ENCODE measurements at regions not wholly inside any gene's neighbourhood (a gene's known extent, or its start where the extent isn't known, plus 50 kb on each side); places are given as distances from the start of the nearest gene placed in this dataset.

DNA sequence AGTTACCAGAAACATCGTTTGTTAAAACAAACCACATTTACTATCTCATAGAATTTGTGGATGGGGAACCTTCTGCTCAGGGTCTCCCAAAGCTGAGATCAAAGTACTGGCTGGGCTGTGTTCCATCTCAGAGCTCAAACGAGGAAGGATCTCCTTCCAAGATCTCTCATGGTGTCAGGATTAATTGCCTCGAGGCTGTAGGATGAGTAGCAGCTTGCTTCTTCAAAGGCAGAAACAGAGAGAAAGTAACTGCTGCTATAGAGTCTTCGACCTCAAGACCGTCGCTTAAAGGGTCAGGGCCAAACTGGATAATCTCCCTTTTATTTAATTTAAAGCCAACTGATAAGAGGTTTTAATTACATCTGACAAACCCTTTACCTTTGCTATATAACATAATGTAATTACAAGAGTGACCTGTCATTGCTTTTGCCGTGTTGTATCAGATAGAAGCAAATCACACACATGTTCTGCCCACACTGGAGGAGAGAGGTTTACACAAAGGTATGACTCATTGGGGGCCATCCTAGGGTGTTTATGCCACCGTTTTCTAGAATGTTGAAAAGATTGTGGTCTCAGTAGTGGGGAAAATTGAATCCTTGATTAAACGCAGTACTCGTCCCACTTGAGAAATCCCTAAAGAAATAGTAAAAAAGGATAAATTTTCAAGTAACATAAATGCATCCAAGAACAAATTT lies 868.8 kb upstream of the TMEM132C start:
- Histone ChIP-seq H3K4me3 (ENCODE audit: low read length) (no peak overlapping the region), H3K9me3 (ENCODE audit: low read length) (no peaks in the 10 kb centered on the region), H3K79me2 (replicated peaks; ENCODE audit: insufficient read depth, low read length) (no peaks in the 10 kb centered on the region), H3F3A (ENCODE audit: insufficient read depth, low read length, poor library complexity, severe bottlenecking) (no peaks in the 10 kb centered on the region), H2AFZ (ENCODE audit: low read depth, low read length) (no peak overlapping the region), H3K4me2 (ENCODE audit: low read length) (no peak overlapping the region), H3K27ac (ENCODE audit: low read length) (no peak overlapping the region), H4K20me1 (ENCODE audit: insufficient read depth) (no peaks in the 10 kb centered on the region), H3K9ac (ENCODE audit: low read length) (no peak overlapping the region), H3K36me3 (ENCODE audit: insufficient read depth, low read length) (no peaks in the 10 kb centered on the region), H3K9me2 (ENCODE audit: insufficient read depth, low read length) (no peaks in the 10 kb centered on the region), H3K27me3 (ENCODE audit: insufficient read depth, low read depth, low read length) (no peaks in the 10 kb centered on the region)
- TF ChIP-seq, protein P1, sequence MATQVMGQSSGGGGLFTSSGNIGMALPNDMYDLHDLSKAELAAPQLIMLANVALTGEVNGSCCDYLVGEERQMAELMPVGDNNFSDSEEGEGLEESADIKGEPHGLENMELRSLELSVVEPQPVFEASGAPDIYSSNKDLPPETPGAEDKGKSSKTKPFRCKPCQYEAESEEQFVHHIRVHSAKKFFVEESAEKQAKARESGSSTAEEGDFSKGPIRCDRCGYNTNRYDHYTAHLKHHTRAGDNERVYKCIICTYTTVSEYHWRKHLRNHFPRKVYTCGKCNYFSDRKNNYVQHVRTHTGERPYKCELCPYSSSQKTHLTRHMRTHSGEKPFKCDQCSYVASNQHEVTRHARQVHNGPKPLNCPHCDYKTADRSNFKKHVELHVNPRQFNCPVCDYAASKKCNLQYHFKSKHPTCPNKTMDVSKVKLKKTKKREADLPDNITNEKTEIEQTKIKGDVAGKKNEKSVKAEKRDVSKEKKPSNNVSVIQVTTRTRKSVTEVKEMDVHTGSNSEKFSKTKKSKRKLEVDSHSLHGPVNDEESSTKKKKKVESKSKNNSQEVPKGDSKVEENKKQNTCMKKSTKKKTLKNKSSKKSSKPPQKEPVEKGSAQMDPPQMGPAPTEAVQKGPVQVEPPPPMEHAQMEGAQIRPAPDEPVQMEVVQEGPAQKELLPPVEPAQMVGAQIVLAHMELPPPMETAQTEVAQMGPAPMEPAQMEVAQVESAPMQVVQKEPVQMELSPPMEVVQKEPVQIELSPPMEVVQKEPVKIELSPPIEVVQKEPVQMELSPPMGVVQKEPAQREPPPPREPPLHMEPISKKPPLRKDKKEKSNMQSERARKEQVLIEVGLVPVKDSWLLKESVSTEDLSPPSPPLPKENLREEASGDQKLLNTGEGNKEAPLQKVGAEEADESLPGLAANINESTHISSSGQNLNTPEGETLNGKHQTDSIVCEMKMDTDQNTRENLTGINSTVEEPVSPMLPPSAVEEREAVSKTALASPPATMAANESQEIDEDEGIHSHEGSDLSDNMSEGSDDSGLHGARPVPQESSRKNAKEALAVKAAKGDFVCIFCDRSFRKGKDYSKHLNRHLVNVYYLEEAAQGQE (IDR thresholded peaks at IDR 0.05; ENCODE audit: borderline replicate concordance): no peak
- TF ChIP-seq POLR2AphosphoS5 (IDR thresholded peaks at IDR 0.05) (no peak), TAF1 (IDR thresholded peaks at IDR 0.05; ENCODE audit: low read depth) (no peak), EZH2 (IDR thresholded peaks at IDR 0.05; ENCODE audit: borderline replicate concordance, insufficient read depth, low read length, poor library complexity, severe bottlenecking) (no peak), EP300 (conservative IDR thresholded peaks at IDR 0.05; ENCODE audit: poor library complexity, severe bottlenecking) (no peak), MXI1 (conservative IDR thresholded peaks at IDR 0.05; ENCODE audit: poor library complexity, severe bottlenecking) (no peak), RAD21 (conservative IDR thresholded peaks at IDR 0.05) (no peak), SMC3 (conservative IDR thresholded peaks at IDR 0.05; ENCODE audit: poor library complexity) (no peak)
- TF ChIP-seq, protein P2, sequence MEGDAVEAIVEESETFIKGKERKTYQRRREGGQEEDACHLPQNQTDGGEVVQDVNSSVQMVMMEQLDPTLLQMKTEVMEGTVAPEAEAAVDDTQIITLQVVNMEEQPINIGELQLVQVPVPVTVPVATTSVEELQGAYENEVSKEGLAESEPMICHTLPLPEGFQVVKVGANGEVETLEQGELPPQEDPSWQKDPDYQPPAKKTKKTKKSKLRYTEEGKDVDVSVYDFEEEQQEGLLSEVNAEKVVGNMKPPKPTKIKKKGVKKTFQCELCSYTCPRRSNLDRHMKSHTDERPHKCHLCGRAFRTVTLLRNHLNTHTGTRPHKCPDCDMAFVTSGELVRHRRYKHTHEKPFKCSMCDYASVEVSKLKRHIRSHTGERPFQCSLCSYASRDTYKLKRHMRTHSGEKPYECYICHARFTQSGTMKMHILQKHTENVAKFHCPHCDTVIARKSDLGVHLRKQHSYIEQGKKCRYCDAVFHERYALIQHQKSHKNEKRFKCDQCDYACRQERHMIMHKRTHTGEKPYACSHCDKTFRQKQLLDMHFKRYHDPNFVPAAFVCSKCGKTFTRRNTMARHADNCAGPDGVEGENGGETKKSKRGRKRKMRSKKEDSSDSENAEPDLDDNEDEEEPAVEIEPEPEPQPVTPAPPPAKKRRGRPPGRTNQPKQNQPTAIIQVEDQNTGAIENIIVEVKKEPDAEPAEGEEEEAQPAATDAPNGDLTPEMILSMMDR (IDR thresholded peaks at IDR 0.05; ENCODE audit: poor library complexity, severe bottlenecking): no peak

DNA sequence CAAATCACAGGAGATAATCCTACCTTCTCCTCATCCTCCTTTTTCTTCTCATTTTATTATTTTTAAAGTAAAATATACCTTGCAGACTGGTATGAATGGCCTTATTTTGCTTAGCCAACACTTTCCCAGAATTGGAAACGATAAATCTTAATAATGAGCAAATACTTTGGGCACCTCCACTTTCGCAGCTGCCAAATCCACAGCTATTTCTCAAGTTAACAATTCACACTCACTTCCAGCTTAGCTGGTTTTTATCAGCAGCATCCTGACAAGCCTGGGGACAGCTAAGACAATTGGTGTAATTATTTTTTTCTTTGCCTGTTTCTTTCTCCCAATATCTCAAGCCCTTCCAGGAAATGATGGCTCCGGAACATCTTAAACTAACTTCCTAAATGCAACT lies 867.5 kb upstream of the TMEM132C start:
- Histone ChIP-seq H4K20me1 (ENCODE audit: insufficient read depth) (no peaks in the 10 kb centered on the region), H3K4me2 (ENCODE audit: low read length) (no peak overlapping the region), H3K9me2 (ENCODE audit: insufficient read depth, low read length) (no peaks in the 10 kb centered on the region), H3K9me3 (ENCODE audit: low read length) (no peaks in the 10 kb centered on the region), H3K27ac (ENCODE audit: low read length) (no peak overlapping the region), H3K9ac (ENCODE audit: low read length) (no peak overlapping the region), H3K36me3 (ENCODE audit: insufficient read depth, low read length) (no peaks in the 10 kb centered on the region), H3K27me3 (ENCODE audit: insufficient read depth, low read depth, low read length) (no peaks in the 10 kb centered on the region), H3K79me2 (replicated peaks; ENCODE audit: insufficient read depth, low read length) (no peaks in the 10 kb centered on the region), H3K4me3 (ENCODE audit: low read length) (no peak overlapping the region), H3F3A (ENCODE audit: insufficient read depth, low read length, poor library complexity, severe bottlenecking) (no peaks in the 10 kb centered on the region), H2AFZ (ENCODE audit: low read depth, low read length) (no peak overlapping the region)
- TF ChIP-seq TAF1 (IDR thresholded peaks at IDR 0.05; ENCODE audit: low read depth): no peak
- TF ChIP-seq, protein P1 (IDR thresholded peaks at IDR 0.05; ENCODE audit: borderline replicate concordance): no peak
- TF ChIP-seq MXI1 (conservative IDR thresholded peaks at IDR 0.05; ENCODE audit: poor library complexity, severe bottlenecking): no peak
- no peak for TF ChIP-seq SMC3 (conservative IDR thresholded peaks at IDR 0.05; ENCODE audit: poor library complexity)
- TF ChIP-seq, protein P2 (IDR thresholded peaks at IDR 0.05; ENCODE audit: poor library complexity, severe bottlenecking): no peak
- TF ChIP-seq EZH2 (IDR thresholded peaks at IDR 0.05; ENCODE audit: borderline replicate concordance, insufficient read depth, low read length, poor library complexity, severe bottlenecking): no peak
- TF ChIP-seq EP300 (conservative IDR thresholded peaks at IDR 0.05; ENCODE audit: poor library complexity, severe bottlenecking): no peak
- no peak for TF ChIP-seq POLR2AphosphoS5 (IDR thresholded peaks at IDR 0.05)
- TF ChIP-seq RAD21 (conservative IDR thresholded peaks at IDR 0.05): no peak
